Spleen (tissue), 11 donors: ENCODE measurements at regions not wholly inside any gene's neighbourhood (a gene's known extent, or its start where the extent isn't known, plus 50 kb on each side); places are given as distances from the start of the nearest gene placed in this dataset.

Experiments
- DNase-seq: peaks from one replicate; pipeline ENCODE4 v3.0.0-alpha.2; 2020
- H3K27ac ChIP-seq, 8 donors: fragments of 200-600 bp; sonication (generic) in 7 of 8; 1 replicate in 4 of 8; 2 replicates in 4 of 8; pipeline versions ENCODE4 v1.5.0 to v1.8.0; 2016 to 2021; ENCODE audit warnings: inconsistent platforms in 4 of 8, mild to moderate bottlenecking in 4 of 8, moderate library complexity in 1 of 8
- H3K27me3 ChIP-seq, 7 donors: fragments of 200-600 bp; sonication (generic) in 6 of 7; replicated peaks in 1 of 7; 1 replicate in 4 of 7; 2 replicates in 3 of 7; pipeline versions ENCODE4 v1.5.0 to v1.8.0; 2016 to 2021; ENCODE audit warnings: inconsistent platforms in 3 of 7, mild to moderate bottlenecking in 1 of 7
- H3K36me3 ChIP-seq, 6 donors: fragments of 200-600 bp; sonication (generic) in 5 of 6; 1 replicate in 4 of 6; 2 replicates in 2 of 6; pipeline versions ENCODE4 v1.5.0 to v1.8.0; 2016 to 2021; ENCODE audit warnings: inconsistent platforms in 2 of 6
- H3K4me1 ChIP-seq, 6 donors: fragments of 200-600 bp; sonication (generic) in 5 of 6; 1 replicate in 3 of 6; 2 replicates in 3 of 6; pipeline versions ENCODE4 v1.5.0 to v1.8.0; 2016 to 2021; ENCODE audit warnings: inconsistent platforms in 3 of 6
- H3K4me3 ChIP-seq, 8 donors: fragments of 200-600 bp; sonication (generic) in 7 of 8; 1 replicate in 4 of 8; 2 replicates in 4 of 8; pipeline versions ENCODE4 v1.5.0 to v1.8.0; 2016 to 2021; ENCODE audit warnings: inconsistent platforms in 4 of 8, mild to moderate bottlenecking in 4 of 8, moderate library complexity in 2 of 8
- H3K9me3 ChIP-seq, 8 donors: fragments of 200-600 bp; sonication (generic) in 7 of 8; 1 replicate in 4 of 8; 2 replicates in 4 of 8; pipeline versions ENCODE4 v1.5.0 to v1.8.0; 2016 to 2021; ENCODE audit warnings: inconsistent platforms in 4 of 8
- POLR2A ChIP-seq, 3 donors: fragments of 450-650 bp; IDR thresholded peaks; one replicate each; pipeline ENCODE4 v1.5.1; 2017; ENCODE audit warnings: antibody characterized with exemption in 3 of 3, mild to moderate bottlenecking in 1 of 3
- POLR2AphosphoS5 ChIP-seq, 3 donors: sonication (generic); formaldehyde crosslinking; IDR thresholded peaks; one replicate each; pipeline ENCODE4 v1.5.1; 2017; ENCODE audit warnings: antibody characterized with exemption in 3 of 3
- WGBS, 5 donors: extraction: QIAGEN DNeasy Blood & Tissue Kit in 3 of 5; methylation state at CpG; one replicate each; pipeline versions ENCODE4 v1.1.5 to v1.1.7; 2013 to 2018; 5-methylcytosine and 5-hydroxymethylcytosine counted together
- intact Hi-C: fragments of 100-400 bp; cut with DNase I; formaldehyde crosslinking; loops from one replicate; pipeline ENCODE4 v1.15.0; 2023; ENCODE audit warnings: low total_unique reads
- TF ChIP-seq, protein P1 (sequence below), 11 experiments: fragments of 200-600 bp in 7 of 11; fragments of 450-650 bp in 4 of 11; sonication (generic) in 4 of 11; IDR thresholded peaks in 8 of 11; conservative IDR thresholded peaks in 3 of 11; 1 replicate in 7 of 11; 2 replicates in 4 of 11; pipeline versions ENCODE4 v1.4.0 to v1.8.0; 2016 to 2021; ENCODE audit warnings: antibody characterized with exemption in 11 of 11, inconsistent platforms in 4 of 11, mild to moderate bottlenecking in 1 of 11
- donor health status: healthy with polysubstance abuse.
- donor health status: DM: no; HTN: no; CAD: no; lungs with moderate emphysema.
- donor health status: DM: no; HTN: no; CAD: no.
- donor health status: Bipolar disorder and iron deficiency.
- donor health status: healthy.
- donor health status: DM: no; HTN: no; CAD: no.
- donor health status: DM: yes; HTN: yes; CAD: no.

DNA sequence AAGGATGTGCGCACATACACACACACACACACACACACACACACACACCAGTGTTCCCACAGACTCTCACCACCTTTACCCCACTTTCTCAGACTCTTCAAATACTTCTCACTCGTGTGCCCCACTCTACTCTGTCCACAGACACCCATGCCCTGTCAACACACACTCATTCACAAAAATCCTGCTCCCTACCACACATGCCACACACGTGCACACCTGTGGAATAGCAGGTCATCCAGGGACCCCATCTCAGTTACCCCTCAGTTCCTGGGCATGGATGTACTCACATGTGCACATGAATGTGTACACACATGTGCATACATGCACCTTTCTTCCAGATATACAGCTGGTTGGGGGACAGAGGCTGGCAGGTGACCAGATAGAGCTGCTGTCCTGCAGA, 142.9 kb downstream of the EMX2 start:
- H3K4me1 ChIP-seq: peaks cover 0 to 10% (median 0%) of the 10 kb centered on the region in 6 donors
- no peak for TF ChIP-seq POLR2A (IDR thresholded peaks at IDR 0.05)
- TF ChIP-seq, protein P1, sequence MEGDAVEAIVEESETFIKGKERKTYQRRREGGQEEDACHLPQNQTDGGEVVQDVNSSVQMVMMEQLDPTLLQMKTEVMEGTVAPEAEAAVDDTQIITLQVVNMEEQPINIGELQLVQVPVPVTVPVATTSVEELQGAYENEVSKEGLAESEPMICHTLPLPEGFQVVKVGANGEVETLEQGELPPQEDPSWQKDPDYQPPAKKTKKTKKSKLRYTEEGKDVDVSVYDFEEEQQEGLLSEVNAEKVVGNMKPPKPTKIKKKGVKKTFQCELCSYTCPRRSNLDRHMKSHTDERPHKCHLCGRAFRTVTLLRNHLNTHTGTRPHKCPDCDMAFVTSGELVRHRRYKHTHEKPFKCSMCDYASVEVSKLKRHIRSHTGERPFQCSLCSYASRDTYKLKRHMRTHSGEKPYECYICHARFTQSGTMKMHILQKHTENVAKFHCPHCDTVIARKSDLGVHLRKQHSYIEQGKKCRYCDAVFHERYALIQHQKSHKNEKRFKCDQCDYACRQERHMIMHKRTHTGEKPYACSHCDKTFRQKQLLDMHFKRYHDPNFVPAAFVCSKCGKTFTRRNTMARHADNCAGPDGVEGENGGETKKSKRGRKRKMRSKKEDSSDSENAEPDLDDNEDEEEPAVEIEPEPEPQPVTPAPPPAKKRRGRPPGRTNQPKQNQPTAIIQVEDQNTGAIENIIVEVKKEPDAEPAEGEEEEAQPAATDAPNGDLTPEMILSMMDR (IDR thresholded peaks at IDR 0.05 in 8 of 11, conservative IDR thresholded peaks at IDR 0.05 in 3 of 11): no peak
- TF ChIP-seq POLR2AphosphoS5 (IDR thresholded peaks at IDR 0.05): no peak

GRCh38 chr10:117686606-117687005, 144.1 kb downstream of the EMX2 start:
- WGBS, 5 donors: 71 to 82% (median 73%) methylated on average over 4 of the region's 4 CpGs
- Histone ChIP-seq H3K36me3 (no peaks in the 10 kb centered on the region), H3K27ac (no peak overlapping the region), H3K9me3 (no peaks in the 10 kb centered on the region), H3K4me1 (peaks cover 0 to 10% (median 0%) of the 10 kb centered on the region in 6 donors), H3K4me3 (no peak overlapping the region), H3K27me3 (peaks cover 0 to 44% (median 0%) of the 10 kb centered on the region in 7 donors)
- intact Hi-C loops: loop anchor here (10.0 kb wide), 1 partner anchor 142 kb away; the partner anchor contains the start of gene EMX2
- no peak for DNase-seq
- TF ChIP-seq, protein P1 (IDR thresholded peaks at IDR 0.05 in 8 of 11, conservative IDR thresholded peaks at IDR 0.05 in 3 of 11): no peak
- TF ChIP-seq POLR2A (IDR thresholded peaks at IDR 0.05): no peak
- no peak for TF ChIP-seq POLR2AphosphoS5 (IDR thresholded peaks at IDR 0.05)

More for the DNA sequence above, 142.9 kb downstream of the EMX2 start:
- intact Hi-C loops: loop anchor here (10.0 kb wide), 1 partner anchor 141 kb away; the partner anchor contains the start of gene EMX2
- H3K36me3 ChIP-seq: no peaks in the 10 kb centered on the region
- 62 to 77% (median 71%) methylated on average over 3 of the region's 3 CpGs for whole genome bisulfite sequencing, 5 donors
- H3K9me3 ChIP-seq: no peaks in the 10 kb centered on the region
- no peak overlapping the region for H3K27ac ChIP-seq
- DNase-seq: no peak
- peaks cover 0 to 44% (median 0%) of the 10 kb centered on the region in 7 donors for H3K27me3 ChIP-seq
- H3K4me3 ChIP-seq: no peak overlapping the region

DNA sequence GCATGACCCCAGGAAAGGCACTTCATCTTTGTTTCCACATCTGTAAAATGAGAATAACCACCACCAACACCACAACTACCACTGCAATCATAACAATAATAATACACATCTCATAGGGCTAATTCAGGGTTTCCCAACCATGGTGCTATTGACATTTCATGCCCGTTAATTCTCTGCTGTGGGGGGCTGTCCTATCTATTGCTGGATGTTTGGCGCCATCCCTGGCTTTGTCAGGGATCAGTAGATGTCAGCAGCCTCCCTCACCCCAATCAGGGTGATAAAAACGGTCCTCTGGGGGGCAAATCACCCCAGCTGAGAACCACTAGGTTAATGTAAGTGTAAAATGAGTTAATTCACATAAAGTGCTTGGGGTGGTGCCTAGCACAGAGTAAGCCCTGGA, 145.8 kb downstream of the EMX2 start:
- H3K36me3 ChIP-seq: no peaks in the 10 kb centered on the region
- TF ChIP-seq POLR2A (IDR thresholded peaks at IDR 0.05): no peak
- TF ChIP-seq, protein P1 (IDR thresholded peaks at IDR 0.05 in 8 of 11, conservative IDR thresholded peaks at IDR 0.05 in 3 of 11): no peak
- TF ChIP-seq POLR2AphosphoS5 (IDR thresholded peaks at IDR 0.05): no peak
- intact Hi-C loops: loop anchor here (10.0 kb wide), 1 partner anchor 144 kb away; the partner anchor contains the start of gene EMX2
- H3K9me3 ChIP-seq: no peaks in the 10 kb centered on the region
- no peak overlapping the region for H3K27ac ChIP-seq
- DNase-seq: no peak
- peaks cover 0 to 38% (median 0%) of the 10 kb centered on the region in 7 donors for H3K27me3 ChIP-seq
- no peak overlapping the region for H3K4me3 ChIP-seq
- H3K4me1 ChIP-seq: peaks cover 0 to 10% (median 0%) of the 10 kb centered on the region in 6 donors
- 33 to 37% (median 35%) methylated on average over 3 of the region's 3 CpGs for WGBS, 5 donors

DNA sequence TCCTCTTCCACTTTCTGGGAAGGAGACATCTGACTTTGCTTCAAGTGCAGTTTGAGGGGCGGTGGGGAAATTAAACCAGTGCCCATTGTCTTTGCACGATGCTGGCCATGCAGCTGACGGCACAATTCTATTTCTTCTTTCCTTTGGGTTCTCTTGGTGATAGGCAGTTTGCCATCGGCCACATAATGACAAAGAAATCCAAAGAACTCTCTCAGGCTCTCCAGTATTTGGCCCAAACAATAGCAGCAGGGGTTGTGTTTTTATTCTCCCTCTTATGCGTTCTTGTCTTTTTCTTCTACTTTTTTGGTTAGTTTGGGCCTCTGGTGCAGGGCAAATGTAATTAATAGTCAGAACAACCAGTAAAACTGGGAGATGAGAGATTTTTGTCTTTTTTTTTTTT, 147.0 kb downstream of the EMX2 start:
- Histone ChIP-seq H3K27ac (no peak overlapping the region), H3K4me1 (peaks cover 0 to 6% (median 0%) of the 10 kb centered on the region in 6 donors), H3K9me3 (no peaks in the 10 kb centered on the region), H3K4me3 (no peak overlapping the region), H3K27me3 (peaks cover 0 to 38% (median 0%) of the 10 kb centered on the region in 7 donors), H3K36me3 (no peaks in the 10 kb centered on the region)
- intact Hi-C loops: loop anchor here (10.0 kb wide), 1 partner anchor 145 kb away; the partner anchor contains the start of gene EMX2
- WGBS, 5 donors: 63 to 72% (median 67%) methylated on average over 5 of the region's 5 CpGs
- TF ChIP-seq POLR2A (IDR thresholded peaks at IDR 0.05) (no peak), POLR2AphosphoS5 (IDR thresholded peaks at IDR 0.05) (no peak)
- TF ChIP-seq, protein P1 (IDR thresholded peaks at IDR 0.05 in 8 of 11, conservative IDR thresholded peaks at IDR 0.05 in 3 of 11): no peak
- no peak for DNase-seq
